Stomach smooth muscle (tissue), 2 donors: ENCODE measurements at regions not wholly inside any gene's neighbourhood (a gene's known extent, or its start where the extent isn't known, plus 50 kb on each side); places are given as distances from the start of the nearest gene placed in this dataset.

Experiments used
- H3K27ac ChIP-seq: one replicate; pipeline ENCODE4 v1.7.0; 2013; ENCODE audit warnings: mild to moderate bottlenecking, low read length, inconsistent platforms
- H3K27me3 ChIP-seq, 2 donors: one replicate each; pipeline ENCODE4 v1.7.0; 2013; ENCODE audit warnings: low read length in 2 of 2; ENCODE audit not compliant: insufficient read depth in 2 of 2, control insufficient read depth in 1 of 2
- H3K36me3 ChIP-seq, 2 donors: one replicate each; pipeline ENCODE4 v1.7.0; 2013; ENCODE audit warnings: low read length in 2 of 2; ENCODE audit not compliant: control insufficient read depth in 2 of 2, insufficient read depth in 2 of 2
- H3K4me1 ChIP-seq: one replicate; pipeline ENCODE4 v1.7.0; 2013; ENCODE audit warnings: low read length; ENCODE audit not compliant: control insufficient read depth, insufficient read depth
- H3K4me3 ChIP-seq, 2 donors: one replicate each; pipeline ENCODE4 v1.7.0; 2013; ENCODE audit warnings: low read length in 2 of 2
- H3K9ac ChIP-seq, 2 donors: one replicate each; pipeline ENCODE4 v1.7.0; 2013; ENCODE audit warnings: low read length in 2 of 2, mild to moderate bottlenecking in 1 of 2
- H3K9me3 ChIP-seq, 2 donors: one replicate each; pipeline ENCODE4 v1.7.0; 2013; ENCODE audit warnings: low read length in 2 of 2; ENCODE audit not compliant: control insufficient read depth in 2 of 2
- donor health status: healthy.
- donor health status: Pancreatic carcinoma.

GRCh38 chr2:78330193-78330592, 695.3 kb upstream of the REG3G start:
- no peaks in the 10 kb centered on the region for H3K4me1 ChIP-seq
- H3K36me3 ChIP-seq, result no peaks in the 10 kb centered on the region
- H3K9ac ChIP-seq, result no peak overlapping the region
- no peak overlapping the region for H3K4me3 ChIP-seq
- no peak overlapping the region for H3K27ac ChIP-seq
- H3K27me3 ChIP-seq, result no peaks in the 10 kb centered on the region
- H3K9me3 ChIP-seq, result no peaks in the 10 kb centered on the region

DNA sequence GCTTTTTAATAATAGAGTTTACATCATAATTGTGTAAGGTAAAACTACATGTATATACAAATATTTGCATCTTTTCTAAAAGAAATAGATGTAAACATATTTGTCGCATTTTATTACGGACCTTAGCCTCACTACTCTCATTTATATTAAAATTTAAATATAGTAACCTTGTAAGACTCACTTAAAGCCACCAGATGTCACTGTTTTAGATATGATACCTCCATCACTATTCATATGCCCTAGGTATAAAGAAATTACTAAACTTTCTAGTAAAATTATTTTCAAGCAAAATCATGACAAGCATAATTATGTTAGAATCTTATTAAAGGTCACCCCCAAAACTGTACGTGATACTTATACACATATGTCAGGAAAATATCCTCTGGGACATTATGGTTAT, 674.3 kb upstream of the REG3G start:
- H3K36me3 ChIP-seq, result no peaks in the 10 kb centered on the region
- H3K9me3 ChIP-seq, result no peaks in the 10 kb centered on the region
- H3K9ac ChIP-seq, result no peak overlapping the region
- H3K4me3 ChIP-seq, result no peak overlapping the region
- H3K27me3 ChIP-seq, result no peaks in the 10 kb centered on the region
- no peaks in the 10 kb centered on the region for H3K4me1 ChIP-seq
- no peak overlapping the region for H3K27ac ChIP-seq

GRCh38 chr2:78353168-78353567, 672.3 kb upstream of the REG3G start:
- no peaks in the 10 kb centered on the region for H3K27me3 ChIP-seq
- no peak overlapping the region for H3K9ac ChIP-seq
- no peak overlapping the region for H3K4me3 ChIP-seq
- H3K36me3 ChIP-seq, result no peaks in the 10 kb centered on the region
- no peaks in the 10 kb centered on the region for H3K9me3 ChIP-seq
- no peak overlapping the region for H3K27ac ChIP-seq
- H3K4me1 ChIP-seq, result no peaks in the 10 kb centered on the region

GRCh38 chr2:78355967-78356366, 669.5 kb upstream of the REG3G start:
- Histone ChIP-seq H3K4me1 (no peaks in the 10 kb centered on the region), H3K36me3 (no peaks in the 10 kb centered on the region), H3K27me3 (no peaks in the 10 kb centered on the region), H3K9me3 (no peaks in the 10 kb centered on the region), H3K9ac (no peak overlapping the region), H3K4me3 (no peak overlapping the region), H3K27ac (no peak overlapping the region)

DNA sequence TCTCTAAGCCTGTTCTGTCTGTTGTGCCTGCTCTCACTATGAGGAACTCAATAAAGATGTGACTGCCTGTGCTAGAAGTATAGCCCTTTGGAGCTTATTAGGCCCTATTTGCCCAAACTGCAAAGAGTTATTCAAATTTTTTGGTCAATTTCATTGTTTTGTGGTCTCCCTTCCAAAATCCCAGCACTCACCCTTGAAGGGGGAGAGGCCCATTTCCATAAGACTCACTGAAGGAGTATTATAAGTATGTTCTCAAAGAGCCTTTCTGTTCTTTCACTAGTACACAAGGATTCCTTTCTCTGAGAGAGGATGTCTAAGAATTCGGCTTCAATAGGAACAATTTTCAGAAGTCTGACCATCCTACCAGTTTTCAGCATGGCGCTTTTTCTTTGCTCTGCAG, 641.9 kb upstream of the REG3G start:
- H3K4me3 ChIP-seq, result no peak overlapping the region
- H3K9ac ChIP-seq, result no peak overlapping the region
- no peaks in the 10 kb centered on the region for H3K4me1 ChIP-seq
- H3K36me3 ChIP-seq, result no peaks in the 10 kb centered on the region
- H3K27me3 ChIP-seq, result no peaks in the 10 kb centered on the region
- H3K9me3 ChIP-seq, result no peaks in the 10 kb centered on the region
- no peak overlapping the region for H3K27ac ChIP-seq

GRCh38 chr2:78397198-78397597, 628.3 kb upstream of the REG3G start:
- Histone ChIP-seq H3K9me3 (no peaks in the 10 kb centered on the region), H3K9ac (no peak overlapping the region), H3K36me3 (no peaks in the 10 kb centered on the region), H3K4me1 (no peaks in the 10 kb centered on the region), H3K27me3 (no peaks in the 10 kb centered on the region), H3K27ac (no peak overlapping the region), H3K4me3 (no peak overlapping the region)

GRCh38 chr2:78407960-78408794, 617.3 kb upstream of the REG3G start:
- Histone ChIP-seq H3K9ac (no peak overlapping the region), H3K4me3 (no peak overlapping the region), H3K27ac (no peak overlapping the region), H3K27me3 (no peaks in the 10 kb centered on the region), H3K36me3 (no peaks in the 10 kb centered on the region), H3K4me1 (no peaks in the 10 kb centered on the region), H3K9me3 (no peaks in the 10 kb centered on the region)

DNA sequence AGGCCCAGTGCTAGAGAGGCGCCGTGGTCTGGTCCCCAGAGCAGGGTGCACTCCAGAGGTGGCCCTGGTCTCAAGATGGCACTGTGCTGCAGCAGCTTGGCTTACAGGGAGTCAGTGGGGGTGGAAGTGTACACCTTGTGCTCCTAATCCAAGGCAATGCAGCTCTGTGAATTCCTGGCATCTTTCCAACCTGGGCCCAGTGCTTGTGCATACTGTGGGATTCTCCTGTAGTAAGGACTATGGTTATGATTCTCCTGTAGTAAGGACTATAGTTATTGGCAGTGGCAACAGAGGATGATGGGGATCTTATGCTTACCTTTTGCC, 616.7 kb upstream of the REG3G start:
- H3K9me3 ChIP-seq, result no peaks in the 10 kb centered on the region
- no peak overlapping the region for H3K4me3 ChIP-seq
- H3K27me3 ChIP-seq, result no peaks in the 10 kb centered on the region
- H3K27ac ChIP-seq, result no peak overlapping the region
- no peak overlapping the region for H3K9ac ChIP-seq
- H3K36me3 ChIP-seq, result no peaks in the 10 kb centered on the region
- no peaks in the 10 kb centered on the region for H3K4me1 ChIP-seq

DNA sequence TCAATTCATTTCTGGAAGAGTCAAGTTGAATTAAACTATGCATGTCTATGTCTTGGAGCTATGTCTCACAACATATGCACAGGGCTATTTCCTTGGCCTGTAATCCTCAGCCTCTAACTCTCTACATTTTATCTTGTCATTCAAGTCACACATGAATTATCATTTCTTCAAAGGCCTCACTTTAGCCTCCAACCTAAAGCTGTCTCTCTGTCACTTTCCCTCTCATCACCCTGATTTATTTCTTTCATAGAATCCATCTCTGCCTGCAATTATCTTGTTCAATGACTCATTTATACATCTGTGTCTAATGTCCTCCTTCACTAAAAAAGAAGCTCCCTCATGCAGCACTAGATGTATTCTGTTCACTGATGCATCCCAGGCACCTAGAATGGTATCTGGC, 614.2 kb upstream of the REG3G start:
- Histone ChIP-seq H3K27ac (no peak overlapping the region), H3K4me1 (no peaks in the 10 kb centered on the region), H3K9me3 (no peaks in the 10 kb centered on the region), H3K27me3 (no peaks in the 10 kb centered on the region), H3K36me3 (no peaks in the 10 kb centered on the region), H3K9ac (no peak overlapping the region), H3K4me3 (no peak overlapping the region)

- no peak overlapping the region for H3K27ac ChIP-seq
- no peaks in the 10 kb centered on the region for H3K27me3 ChIP-seq
- H3K9ac ChIP-seq, result no peak overlapping the region
- H3K36me3 ChIP-seq, result no peaks in the 10 kb centered on the region
- H3K9me3 ChIP-seq, result no peaks in the 10 kb centered on the region
- no peak overlapping the region for H3K4me3 ChIP-seq
- no peaks in the 10 kb centered on the region for H3K4me1 ChIP-seq
These were observed 608.7 kb upstream of the REG3G start for GRCh38 chr2:78416625-78417300.

GRCh38 chr2:78417355-78417754, 608.1 kb upstream of the REG3G start:
- no peaks in the 10 kb centered on the region for H3K36me3 ChIP-seq
- H3K27ac ChIP-seq, result no peak overlapping the region
- H3K9ac ChIP-seq, result no peak overlapping the region
- H3K27me3 ChIP-seq, result no peaks in the 10 kb centered on the region
- no peaks in the 10 kb centered on the region for H3K4me1 ChIP-seq
- no peak overlapping the region for H3K4me3 ChIP-seq
- no peaks in the 10 kb centered on the region for H3K9me3 ChIP-seq
